ENCODE measurements at regions not wholly inside any gene's neighbourhood (a gene's known extent, or its start where the extent isn't known, plus 50 kb on each side); places are given as distances from the start of the nearest gene placed in this dataset.
A peak's percentile ranks its signal among the peaks of the same experiment; 100 is the strongest.

DNA sequence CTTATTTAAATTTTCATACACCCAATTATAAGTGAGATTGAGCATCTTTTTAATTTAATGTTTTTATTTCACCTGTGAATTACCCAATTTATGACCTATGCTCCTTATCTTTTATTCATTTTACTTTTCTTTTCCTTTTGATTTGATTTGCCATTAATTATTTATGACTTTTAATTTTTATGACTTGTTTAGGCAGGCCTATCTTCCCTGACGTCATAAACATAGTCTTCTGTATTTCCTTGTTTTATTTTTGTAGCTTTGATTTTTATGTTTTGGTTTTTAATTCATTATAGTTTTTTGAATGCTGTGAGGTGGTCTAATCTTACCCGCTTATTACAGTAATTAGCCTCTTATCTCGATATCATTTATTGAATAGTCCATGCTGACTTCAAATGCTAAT lies 467.1 kb upstream of the FAR2 start:
- no peak for DNase-seq
- in situ Hi-C loops (cut with HindIII; ENCODE audit: low pct_ligation_motif_present, low pct_unique_long_range_greater_than_20kb, low sequenced_read_pairs): no loop called here

DNA sequence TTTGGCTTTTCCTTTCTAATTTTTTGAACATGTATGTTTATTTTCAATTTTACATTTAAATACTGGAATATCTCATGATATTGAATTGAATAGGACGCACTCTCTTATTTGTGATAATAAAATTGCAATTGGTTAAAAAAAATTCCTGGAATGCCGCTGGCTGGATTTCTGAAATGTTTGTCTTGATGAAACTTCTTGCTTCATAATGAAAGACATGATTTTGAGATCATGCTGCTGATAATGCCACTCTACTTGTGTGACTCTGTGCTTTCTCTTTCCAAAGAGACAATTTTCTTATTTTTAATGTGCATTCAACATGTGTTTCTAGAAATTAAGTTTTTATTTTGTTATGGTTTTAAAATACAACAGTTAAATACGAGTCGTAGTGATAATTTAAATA lies 465.7 kb upstream of the FAR2 start:
- in situ Hi-C loops (cut with HindIII; ENCODE audit: low pct_ligation_motif_present, low pct_unique_long_range_greater_than_20kb, low sequenced_read_pairs): no loop called here

DNA sequence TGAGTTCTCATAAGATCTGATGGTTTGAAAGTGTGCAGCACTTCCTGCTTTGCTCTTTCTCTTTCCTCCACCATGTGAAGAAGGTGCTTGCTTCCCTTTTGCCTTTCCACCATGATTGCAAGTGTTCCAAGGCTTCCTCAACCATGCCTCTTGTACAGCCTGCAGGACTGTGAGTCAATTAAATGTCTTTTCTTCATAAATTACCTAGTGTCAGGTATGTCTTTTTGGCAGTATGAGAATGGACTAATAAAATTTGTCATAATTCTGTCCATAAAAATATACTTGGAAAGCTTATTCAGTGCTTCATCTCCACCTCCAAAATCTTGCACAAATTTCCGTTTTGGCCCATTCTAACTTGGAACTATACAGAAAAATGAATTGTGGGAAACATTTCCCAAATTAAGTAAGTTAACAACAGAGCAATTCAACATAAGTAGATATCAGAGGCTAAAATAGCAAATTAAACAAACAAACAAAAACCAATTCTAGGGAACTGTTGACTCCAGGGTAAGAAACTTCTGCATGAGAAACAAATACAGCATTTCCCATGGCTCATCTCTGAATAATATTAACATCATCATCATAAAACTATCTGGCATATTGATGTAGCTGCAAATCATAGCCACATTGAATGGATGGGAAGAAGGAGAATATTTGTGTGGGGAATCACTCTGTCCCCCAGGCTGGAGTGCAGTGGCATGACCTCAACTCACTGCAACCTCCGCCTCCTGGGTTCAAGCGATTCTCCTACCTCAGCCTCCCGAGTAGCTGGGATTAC lies 459.5 kb upstream of the FAR2 start:
- in situ Hi-C loops (cut with HindIII; ENCODE audit: low pct_ligation_motif_present, low pct_unique_long_range_greater_than_20kb, low sequenced_read_pairs): no loop called here
- no peak for DNase-seq

More for the DNA sequence above, 465.7 kb upstream of the FAR2 start:
- no peak for DNase-seq

DNA sequence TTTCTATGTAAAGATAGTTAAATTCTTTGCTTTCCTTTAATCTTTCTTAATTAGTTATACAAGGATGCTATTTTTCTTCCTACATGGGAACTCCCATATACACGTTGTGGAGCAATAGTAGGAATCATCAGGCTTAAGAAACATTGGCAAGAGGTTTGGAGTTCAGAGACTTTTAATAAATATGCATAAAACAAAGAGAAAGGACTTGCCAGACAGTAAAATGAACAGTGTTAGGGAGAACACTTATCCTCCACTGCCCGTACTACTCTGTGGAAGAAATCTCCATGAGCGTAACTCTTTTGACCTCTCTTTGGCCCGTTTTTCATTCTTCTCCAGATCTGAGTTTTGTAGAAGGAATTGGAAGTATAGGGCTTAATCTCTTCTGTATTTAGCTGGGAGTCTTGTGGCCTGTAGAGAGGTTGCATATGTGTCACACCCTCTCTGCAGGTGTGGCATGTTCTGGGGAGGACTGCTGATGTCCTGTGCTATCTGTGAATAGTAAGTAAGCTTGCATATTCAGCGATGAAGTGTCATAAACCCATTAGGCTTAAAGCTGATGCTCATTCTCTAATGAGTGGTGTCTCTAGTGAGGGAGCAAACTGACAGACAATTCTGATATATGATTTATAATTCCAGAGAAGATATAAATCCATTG lies 455.4 kb upstream of the FAR2 start:
- no peak for DNase-seq
- in situ Hi-C loops (cut with HindIII; ENCODE audit: low pct_ligation_motif_present, low pct_unique_long_range_greater_than_20kb, low sequenced_read_pairs): no loop called here

DNA sequence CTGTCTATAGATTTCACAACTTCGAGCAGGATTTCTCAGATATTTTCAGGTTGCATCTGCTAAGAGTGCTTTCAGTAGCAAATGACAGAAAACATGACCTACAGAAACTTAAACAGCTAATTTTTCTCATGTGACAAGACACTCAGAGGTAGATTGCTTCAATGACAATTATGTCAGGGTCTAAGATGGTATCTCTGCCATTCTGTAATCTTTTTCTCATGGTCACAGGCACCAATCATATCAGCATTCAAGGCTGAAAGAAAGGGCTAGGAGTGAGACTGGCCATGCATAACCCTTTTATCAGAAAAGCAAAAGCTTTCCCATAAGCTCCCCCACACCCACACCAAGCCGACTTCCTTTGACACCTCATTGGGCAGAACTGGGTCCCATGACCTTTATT lies 450.5 kb upstream of the FAR2 start:
- no peak for DNase-seq
- in situ Hi-C loops (cut with HindIII; ENCODE audit: low pct_ligation_motif_present, low pct_unique_long_range_greater_than_20kb, low sequenced_read_pairs): no loop called here

DNA sequence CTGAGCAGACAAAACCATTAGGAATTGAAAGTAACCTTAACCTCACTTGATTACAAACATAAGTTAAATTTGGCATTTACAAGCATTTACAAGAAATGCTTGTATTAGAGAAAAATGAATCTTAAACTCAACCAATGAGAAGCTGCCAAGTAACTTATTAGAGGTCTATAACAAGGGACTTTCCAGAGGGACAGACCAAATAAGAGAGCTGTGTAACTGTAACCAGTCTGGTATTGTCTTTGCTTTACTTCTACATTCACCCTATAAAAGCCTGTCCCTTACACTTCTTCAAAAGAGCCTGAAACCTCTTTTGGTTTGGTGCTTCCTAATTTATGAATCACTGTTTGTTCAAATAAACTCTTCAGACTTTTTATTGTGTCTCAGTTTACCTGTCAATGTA lies 450.0 kb upstream of the FAR2 start:
- DNase-seq: no peak
- in situ Hi-C loops (cut with HindIII; ENCODE audit: low pct_ligation_motif_present, low pct_unique_long_range_greater_than_20kb, low sequenced_read_pairs): no loop called here

DNA sequence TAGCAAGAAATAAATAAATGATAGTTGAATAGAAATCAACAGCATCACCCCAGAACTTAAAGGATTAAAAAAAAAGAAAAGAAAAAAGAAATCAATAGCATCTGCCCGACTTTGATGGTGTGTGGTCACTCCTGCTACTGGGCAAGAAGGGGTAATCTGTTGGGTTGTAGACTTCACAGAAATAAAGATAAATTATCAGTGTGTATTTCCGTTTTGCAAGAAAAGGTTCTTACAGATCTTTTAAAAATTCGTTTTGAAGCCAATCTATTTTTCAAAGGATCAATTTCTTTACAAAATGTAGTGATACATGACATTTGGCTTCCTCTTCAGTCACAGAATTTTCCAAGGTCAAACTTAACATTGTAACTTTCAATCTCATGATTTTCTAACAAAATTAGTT lies 448.9 kb upstream of the FAR2 start:
- in situ Hi-C loops (cut with HindIII; ENCODE audit: low pct_ligation_motif_present, low pct_unique_long_range_greater_than_20kb, low sequenced_read_pairs): no loop called here
- DNase-seq: no peak

DNA sequence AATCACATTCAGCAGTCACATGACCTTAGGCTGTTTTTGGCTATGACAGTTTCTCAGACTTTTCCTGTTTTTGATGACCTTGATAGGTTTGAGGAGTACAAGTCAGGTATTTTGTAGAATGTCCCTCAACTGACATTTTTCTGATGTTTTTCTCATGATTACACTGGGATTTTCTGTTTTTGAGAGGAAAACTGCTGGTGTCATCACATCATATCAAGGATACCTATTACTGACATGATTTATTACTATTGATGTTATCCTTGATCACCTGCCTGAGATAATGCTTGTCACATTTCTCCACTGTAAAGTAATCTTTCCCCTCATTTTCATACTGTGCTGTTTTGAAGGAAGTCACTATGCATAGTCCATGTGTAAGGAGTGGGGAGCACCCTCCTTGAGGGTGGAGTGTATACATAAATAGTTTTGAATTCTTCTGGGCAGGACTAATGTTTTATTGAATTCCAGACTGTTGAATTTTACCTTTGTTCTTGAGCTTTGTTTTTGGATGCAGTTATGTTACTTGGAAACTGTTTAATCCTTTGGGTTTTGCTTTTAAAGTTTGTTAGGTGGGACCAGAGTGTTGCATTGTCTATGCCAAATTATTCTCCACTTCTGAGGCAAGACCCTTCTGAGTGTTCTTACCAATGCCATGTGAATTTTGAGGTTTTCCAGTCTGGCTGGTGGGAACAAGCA lies 444.5 kb upstream of the FAR2 start:
- in situ Hi-C loops (cut with HindIII; ENCODE audit: low pct_ligation_motif_present, low pct_unique_long_range_greater_than_20kb, low sequenced_read_pairs): no loop called here
- DNase-seq: no peak

DNA sequence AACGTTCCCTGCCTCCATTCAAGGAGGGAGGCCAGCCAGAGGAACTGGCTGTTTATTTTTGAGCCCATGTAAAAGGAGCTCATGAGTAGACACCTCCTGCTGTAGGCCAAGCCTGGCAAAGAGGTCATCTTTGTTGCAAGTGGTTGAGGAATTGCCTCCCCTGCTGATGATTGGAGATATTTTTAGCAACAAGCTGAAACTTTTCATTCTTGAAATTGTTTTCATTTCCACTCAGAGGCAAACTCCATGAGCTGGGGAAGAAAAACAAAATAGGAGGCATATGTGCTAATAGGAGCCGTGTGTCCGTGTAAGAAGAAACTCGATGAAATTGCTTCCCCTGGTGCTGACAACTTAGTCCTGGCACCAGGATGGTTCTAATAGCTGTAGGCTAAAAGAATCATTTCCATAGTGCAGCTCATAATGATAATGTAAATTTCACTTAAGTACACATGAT lies 440.1 kb upstream of the FAR2 start:
- no peak for DNase-seq
- in situ Hi-C loops (cut with HindIII; ENCODE audit: low pct_ligation_motif_present, low pct_unique_long_range_greater_than_20kb, low sequenced_read_pairs): no loop called here

DNA sequence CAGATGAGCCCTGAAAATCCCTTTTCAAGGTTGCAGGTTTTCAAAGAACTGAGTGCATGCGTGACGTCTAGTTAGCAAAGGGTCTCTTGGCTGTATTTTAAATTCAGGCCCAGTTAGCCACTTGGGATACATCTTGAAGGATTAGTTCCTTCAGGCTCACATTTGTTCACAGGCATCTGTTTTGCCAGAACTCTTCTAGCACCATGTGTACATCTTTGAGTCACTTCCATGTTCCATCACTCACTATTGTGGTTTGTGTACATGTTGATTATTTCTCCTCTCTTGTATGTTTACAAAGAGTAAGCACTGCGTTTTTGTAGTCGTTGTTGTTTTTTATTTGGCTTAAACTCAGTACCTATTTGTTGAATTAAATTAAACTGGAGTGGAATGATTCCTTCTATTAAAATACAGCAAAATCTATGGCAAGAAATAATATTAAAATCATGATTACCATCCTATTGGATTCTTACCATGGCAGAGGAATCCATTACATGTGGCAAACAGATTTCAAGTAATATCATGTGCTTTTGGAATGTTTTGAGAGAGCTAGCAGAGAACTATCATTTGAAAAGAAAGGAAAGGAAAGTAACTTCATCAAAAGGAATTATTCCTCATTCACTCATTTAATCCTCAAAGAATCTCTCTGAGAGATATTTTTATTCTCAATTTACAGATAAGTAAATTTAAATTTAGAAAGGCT lies 438.9 kb upstream of the FAR2 start:
- in situ Hi-C loops (cut with HindIII; ENCODE audit: low pct_ligation_motif_present, low pct_unique_long_range_greater_than_20kb, low sequenced_read_pairs): no loop called here
- DNase-seq: no peak

DNA sequence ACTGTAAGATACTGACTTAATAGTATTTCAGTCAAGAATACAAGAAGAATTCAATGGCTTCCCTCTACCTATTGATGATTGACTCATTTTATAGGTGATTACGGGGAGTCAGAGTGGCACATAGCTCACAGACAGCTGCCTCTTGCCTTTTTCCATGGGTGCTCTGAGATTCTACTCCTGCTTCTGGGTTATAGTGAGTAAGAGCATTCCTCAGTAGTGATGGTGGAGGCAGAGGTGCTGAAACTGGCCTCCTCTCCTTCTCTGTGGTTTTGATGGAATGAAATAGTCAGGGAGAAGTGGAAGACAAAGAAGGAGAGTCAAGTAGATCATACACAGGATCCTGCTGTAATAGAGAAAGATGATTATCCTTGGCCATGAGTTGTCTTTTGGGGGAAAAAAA lies 438.2 kb upstream of the FAR2 start:
- in situ Hi-C loops (cut with HindIII; ENCODE audit: low pct_ligation_motif_present, low pct_unique_long_range_greater_than_20kb, low sequenced_read_pairs): no loop called here
- peak; percentile 80 for DNase-seq

DNA sequence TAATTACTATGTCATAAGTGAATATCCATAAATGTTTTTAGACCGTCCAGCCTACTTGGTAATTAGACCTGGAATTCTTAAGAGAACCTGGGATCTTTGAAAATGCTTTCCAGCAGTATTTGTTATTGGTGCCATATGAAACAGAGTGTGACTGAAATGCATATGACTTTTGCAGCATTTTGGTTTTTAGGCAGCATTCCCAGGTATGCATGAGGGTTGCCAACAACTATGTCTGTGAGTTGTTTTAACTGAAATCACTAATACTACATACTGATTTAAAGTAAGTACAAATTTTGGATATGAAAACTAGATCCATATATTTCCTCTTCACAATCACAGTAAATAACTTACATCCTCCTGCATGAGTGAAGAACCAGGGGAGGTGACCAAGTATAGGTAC lies 437.7 kb upstream of the FAR2 start:
- no peak for DNase-seq
- in situ Hi-C loops (cut with HindIII; ENCODE audit: low pct_ligation_motif_present, low pct_unique_long_range_greater_than_20kb, low sequenced_read_pairs): no loop called here

DNA sequence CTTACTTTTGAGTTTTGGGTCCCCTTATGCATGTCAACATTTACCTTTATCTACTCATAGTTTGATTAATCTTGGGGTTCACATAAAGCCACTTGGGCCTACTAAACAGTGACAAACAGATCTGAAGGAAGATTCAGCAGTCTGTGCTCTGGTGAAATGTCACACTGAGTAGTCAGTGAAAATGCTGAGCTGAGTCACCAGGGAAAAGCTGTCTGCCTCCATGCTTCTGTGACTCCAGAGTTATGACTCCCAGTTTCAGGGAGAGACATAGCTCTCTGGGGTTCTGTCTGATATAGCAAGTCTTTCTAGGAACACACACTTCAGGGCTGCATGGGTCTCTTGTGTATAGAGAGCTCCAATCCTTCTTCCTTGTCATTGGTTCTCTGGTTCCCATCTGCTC lies 406.3 kb upstream of the FAR2 start:
- DNase-seq: peak; percentile 68
- in situ Hi-C loops (cut with HindIII; ENCODE audit: low pct_ligation_motif_present, low pct_unique_long_range_greater_than_20kb, low sequenced_read_pairs): no loop called here

DNA sequence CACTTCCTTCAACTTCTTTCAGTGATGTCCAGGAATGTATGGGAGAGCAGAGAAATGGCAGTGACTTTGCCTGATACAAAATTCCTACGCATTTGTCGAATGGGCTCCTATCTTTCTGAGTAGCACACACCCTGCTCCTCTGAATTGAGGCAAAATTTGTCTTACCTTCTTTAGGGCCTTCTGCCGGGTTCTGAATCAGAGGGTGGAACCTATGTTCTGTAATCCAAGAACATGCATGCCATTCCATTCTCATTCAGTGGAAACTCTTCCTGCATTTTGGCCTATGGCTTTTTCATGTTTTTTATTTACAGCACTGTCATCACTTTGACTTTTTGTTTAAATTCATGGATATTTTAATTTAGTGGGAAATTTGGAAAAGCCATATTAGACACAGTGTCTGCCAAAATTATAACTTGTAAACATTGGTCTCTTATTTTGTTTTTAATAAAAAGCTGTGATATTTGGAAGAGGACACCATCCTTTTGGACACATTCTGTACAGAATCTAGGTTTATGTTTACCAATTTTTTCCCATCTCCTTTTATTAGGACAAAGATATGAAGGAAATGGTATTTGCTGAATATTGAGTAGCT lies 402.2 kb upstream of the FAR2 start:
- no peak for DNase-seq
- in situ Hi-C loops (cut with HindIII; ENCODE audit: low pct_ligation_motif_present, low pct_unique_long_range_greater_than_20kb, low sequenced_read_pairs): no loop called here

DNA sequence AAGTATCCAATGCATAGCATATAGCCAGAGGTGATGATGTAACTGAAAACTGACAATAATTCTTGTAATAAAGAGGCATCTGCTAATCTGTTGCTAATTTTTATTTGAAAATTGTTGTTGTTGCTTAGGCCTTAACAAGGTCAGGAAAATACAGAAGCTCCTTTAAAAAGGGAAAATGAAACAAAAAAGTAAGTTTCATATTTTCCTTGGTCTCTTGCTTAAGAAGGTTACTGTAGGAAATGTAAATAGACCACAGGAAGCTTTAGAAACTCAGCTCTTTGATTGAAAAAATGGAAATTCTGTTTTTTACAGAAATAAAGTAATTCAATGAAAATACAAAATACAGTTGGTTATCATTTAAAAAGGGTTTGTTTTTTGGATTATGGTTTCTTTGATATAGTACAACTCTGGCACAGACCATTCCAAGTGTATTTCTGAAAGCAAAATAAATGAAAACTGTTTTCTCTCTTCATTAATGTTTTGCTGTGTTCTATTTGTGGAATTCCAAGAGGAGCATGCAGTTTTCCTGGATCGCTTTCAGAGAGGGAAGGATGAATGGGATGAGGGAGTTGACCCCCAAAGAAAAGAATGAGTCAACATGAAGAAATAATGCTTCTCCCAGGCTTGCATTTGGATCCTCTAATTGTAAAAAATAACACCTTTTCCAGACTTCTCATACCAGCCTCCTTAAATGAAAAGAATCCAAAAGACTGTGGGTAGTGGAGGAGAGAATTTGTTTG lies 398.0 kb upstream of the FAR2 start:
- no peak for DNase-seq
- in situ Hi-C loops (cut with HindIII; ENCODE audit: low pct_ligation_motif_present, low pct_unique_long_range_greater_than_20kb, low sequenced_read_pairs): no loop called here

DNA sequence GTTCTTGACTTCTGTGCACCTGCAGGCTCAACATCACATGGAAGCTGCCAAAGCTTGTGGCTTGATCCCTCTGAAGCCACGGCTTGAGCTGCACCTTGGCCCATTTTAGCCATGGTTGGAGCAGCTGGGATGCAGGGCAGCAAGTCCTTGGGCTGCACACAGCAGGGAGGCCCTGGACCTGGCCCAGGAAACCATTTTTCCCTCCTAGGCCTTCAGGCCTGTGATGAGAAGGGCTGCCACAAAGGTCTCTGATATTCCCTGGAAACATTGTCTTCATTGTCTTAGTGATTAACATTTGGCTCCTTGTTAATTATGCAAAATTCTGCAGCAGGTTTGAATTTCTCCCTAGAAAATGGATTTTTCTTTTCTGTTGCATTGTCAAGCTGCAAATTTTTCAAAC lies 394.1 kb upstream of the FAR2 start:
- DNase-seq: no peak
- in situ Hi-C loops (cut with HindIII; ENCODE audit: low pct_ligation_motif_present, low pct_unique_long_range_greater_than_20kb, low sequenced_read_pairs): no loop called here

DNA sequence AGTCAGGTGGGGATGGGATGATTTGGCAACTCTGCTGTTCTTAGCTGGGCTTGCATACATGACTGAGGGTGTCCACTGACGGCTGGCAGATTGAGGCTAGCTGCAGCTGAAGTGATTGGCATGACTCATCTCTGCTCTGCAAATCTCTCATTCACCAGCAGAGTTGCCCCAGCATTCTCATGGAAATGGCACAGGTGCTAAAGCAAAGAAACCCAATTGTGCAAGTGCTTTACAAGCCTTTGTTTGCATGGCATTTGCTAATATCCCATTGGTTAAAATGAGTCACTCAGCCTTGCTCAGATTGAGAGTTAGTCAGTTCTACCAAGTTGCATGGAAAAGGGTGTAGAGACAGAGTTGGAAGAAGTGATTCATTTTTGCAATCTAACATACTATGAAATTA lies 389.7 kb upstream of the FAR2 start:
- in situ Hi-C loops (cut with HindIII; ENCODE audit: low pct_ligation_motif_present, low pct_unique_long_range_greater_than_20kb, low sequenced_read_pairs): no loop called here
- peak; percentile 15 for DNase-seq
